Astrocyte of the cerebellum (primary cell): ENCODE measurements at regions not wholly inside any gene's neighbourhood (a gene's known extent, or its start where the extent isn't known, plus 50 kb on each side); places are given as distances from the start of the nearest gene placed in this dataset.

Experiments
- DNase-seq: peaks from one replicate; pipeline ENCODE4 v3.0.0-alpha.2; 2011; ENCODE audit warnings: low read depth
- H3K4me3 ChIP-seq: 2 replicates; pipeline ENCODE4 v1.5.1; 2011; ENCODE audit warnings: mild to moderate bottlenecking, low read depth, low read length, moderate library complexity
- in situ Hi-C: cut with HindIII; loops from 2 replicates; pipeline ENCODE4 v1.10.0; 2017; ENCODE audit warnings: low sequenced_read_pairs
- TF ChIP-seq, protein P1 (sequence below): IDR thresholded peaks from 2 replicates; pipeline ENCODE4 v1.5.1; 2012; ENCODE audit warnings: low read length, low read depth, moderate library complexity, mild to moderate bottlenecking; ENCODE audit errors: missing control alignments

DNA sequence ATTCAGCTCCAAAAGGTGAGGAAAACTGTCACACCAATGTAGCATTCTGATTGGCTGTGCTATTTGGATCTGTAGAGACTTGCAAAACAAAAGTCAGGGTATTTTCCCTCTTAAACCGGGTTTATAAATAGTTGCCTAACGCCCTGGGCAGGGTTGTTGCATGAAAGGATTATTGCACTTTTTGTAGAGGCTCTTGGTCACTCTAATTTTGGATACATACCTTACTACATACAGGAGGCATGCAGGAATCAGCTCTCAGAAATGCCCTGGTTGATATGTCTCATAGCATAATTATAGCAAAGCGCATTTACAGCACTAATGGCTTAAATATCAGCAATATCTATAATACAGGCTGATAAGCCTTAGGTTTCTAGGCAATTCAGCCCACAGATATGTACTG, 200.0 kb upstream of the GDNF start:
- in situ Hi-C loops, result no loop called here
- TF ChIP-seq, protein P1, sequence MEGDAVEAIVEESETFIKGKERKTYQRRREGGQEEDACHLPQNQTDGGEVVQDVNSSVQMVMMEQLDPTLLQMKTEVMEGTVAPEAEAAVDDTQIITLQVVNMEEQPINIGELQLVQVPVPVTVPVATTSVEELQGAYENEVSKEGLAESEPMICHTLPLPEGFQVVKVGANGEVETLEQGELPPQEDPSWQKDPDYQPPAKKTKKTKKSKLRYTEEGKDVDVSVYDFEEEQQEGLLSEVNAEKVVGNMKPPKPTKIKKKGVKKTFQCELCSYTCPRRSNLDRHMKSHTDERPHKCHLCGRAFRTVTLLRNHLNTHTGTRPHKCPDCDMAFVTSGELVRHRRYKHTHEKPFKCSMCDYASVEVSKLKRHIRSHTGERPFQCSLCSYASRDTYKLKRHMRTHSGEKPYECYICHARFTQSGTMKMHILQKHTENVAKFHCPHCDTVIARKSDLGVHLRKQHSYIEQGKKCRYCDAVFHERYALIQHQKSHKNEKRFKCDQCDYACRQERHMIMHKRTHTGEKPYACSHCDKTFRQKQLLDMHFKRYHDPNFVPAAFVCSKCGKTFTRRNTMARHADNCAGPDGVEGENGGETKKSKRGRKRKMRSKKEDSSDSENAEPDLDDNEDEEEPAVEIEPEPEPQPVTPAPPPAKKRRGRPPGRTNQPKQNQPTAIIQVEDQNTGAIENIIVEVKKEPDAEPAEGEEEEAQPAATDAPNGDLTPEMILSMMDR, result no peak
- no peak for DNase-seq
- no peak overlapping the region for H3K4me3 ChIP-seq

DNA sequence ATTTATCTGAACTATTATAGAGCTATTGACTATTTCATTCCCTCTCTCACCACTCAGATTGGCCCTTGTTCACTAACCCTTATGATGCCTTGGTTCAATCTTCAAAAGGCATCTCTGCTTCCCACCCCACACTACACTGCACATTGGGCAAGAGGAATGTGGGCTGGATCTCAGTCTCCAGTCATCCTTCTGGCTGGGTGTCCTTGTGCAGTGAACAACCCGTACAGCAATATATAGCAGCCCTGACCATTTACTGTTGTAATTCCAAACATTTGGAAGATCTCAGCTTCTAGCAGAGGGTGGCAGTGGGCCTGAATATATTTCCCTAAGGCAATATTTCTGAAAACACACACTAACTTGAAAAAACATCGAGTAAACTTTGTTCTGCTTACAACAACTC, 199.2 kb upstream of the GDNF start:
- TF ChIP-seq, protein P1, result no peak
- H3K4me3 ChIP-seq, result no peak overlapping the region
- no peak for DNase-seq
- in situ Hi-C loops, result no loop called here

DNA sequence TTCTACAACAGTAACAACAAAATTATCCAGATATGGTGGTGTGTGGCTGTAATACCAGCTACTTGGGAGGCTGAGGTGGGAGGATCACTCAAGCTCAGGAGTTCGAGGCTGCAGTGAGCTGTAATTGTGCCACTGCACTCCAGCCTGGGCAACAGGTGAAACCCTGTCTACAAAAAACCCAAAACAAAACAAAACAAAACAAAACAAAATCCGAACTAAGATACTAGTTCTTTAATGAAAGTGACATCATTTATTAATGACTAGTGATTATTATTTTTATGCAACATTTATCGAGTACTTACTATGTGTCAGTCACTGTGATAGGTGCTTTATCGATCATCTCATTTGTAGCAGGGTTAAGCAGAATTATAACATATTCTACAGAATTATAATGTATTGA, 196.9 kb upstream of the GDNF start:
- in situ Hi-C loops, result no loop called here
- no peak overlapping the region for H3K4me3 ChIP-seq
- TF ChIP-seq, protein P1, result no peak
- no peak for DNase-seq

DNA sequence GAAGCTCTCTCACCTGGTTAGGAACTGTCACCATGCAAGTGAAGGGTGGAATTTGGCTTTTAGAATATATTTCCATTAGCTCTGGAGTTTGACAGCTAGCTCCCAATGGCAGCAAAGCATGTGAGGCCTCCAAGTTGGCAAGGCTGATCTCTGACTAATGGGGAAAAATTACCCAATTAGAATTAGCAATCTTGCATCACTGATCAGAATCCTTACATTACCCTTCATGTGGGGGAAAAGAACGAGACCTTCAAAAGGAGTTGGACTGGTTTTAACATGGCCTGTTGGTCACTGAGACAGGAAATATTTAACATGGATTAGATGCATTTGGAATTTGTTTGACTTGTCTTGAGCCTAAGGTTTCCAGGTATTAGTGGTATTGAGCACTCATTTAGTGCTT, 192.3 kb upstream of the GDNF start:
- H3K4me3 ChIP-seq, result no peak overlapping the region
- no peak for DNase-seq
- in situ Hi-C loops, result no loop called here
- TF ChIP-seq, protein P1, result no peak

DNA sequence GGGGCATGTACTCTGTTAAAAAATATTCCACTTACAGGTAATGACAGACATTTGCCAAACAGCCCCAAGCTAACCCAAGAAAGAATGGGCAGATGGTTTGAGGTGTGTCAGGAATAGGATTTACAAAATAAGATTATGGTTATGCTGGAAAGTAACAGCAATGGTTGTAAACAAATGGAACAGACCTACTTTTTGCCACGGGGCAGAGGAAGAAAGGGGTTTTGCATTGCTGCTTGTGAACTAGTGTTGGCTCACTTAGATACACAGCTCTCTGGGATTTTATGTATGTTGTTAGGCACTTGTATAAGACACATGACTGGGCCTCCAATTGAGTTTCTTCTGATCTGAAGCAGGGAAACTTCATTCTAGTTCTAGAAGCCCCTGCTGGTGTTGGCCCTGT, 191.5 kb upstream of the GDNF start:
- DNase-seq, result no peak
- H3K4me3 ChIP-seq, result no peak overlapping the region
- TF ChIP-seq, protein P1, result no peak
- in situ Hi-C loops, result no loop called here

DNA sequence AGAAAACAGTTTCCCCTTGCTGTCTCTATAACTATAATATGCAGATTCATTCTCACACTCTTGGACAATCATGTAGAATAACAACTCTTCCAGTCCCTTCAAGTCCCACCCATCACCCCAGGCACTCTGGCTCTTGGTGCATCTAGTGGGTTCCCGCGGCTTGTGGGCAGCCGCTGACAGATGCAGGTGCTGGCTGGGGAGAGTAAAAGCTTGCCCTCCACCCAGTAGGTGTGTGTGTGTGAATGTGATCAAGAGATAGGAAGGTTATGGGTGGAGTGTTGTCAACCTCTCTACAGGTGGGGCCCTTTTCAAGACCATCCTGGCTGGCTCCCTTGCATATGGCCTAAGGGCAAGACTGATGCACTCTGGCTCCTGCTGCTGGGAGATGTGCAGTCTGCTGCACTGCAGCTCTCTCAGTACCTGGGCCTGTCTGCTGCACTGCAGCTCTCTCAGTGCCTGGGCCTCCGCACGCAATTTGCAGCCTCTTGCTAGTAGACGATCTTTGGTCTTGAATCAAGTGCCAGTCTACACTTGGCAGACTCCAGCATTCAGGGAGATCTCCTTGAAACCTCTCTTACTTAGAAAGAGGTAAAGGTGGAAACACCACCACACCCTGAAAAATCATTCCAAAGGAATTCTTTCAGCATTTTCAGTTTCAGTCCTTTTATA, 189.7 kb upstream of the GDNF start:
- in situ Hi-C loops, result no loop called here
- H3K4me3 ChIP-seq, result no peak overlapping the region
- TF ChIP-seq, protein P1, result no peak
- no peak for DNase-seq
